Thyroid gland (tissue), 4 donors: ENCODE measurements at regions not wholly inside any gene's neighbourhood (a gene's known extent, or its start where the extent isn't known, plus 50 kb on each side); places are given as distances from the start of the nearest gene placed in this dataset.

Source experiments
- DNase-seq, 2 donors: peaks; one replicate each; pipeline ENCODE4 v3.0.0-alpha.2; 2019
- H3K27ac ChIP-seq, 3 donors: fragments of 200-600 bp; sonication (generic); 1 replicate in 2 of 3; 2 replicates in 1 of 3; pipeline ENCODE4 v1.5.1; 2016 to 2019; ENCODE audit warnings: mild to moderate bottlenecking in 1 of 3, moderate library complexity in 1 of 3
- H3K27me3 ChIP-seq: fragments of 200-600 bp; sonication (generic); one replicate; pipeline ENCODE4 v1.5.1; 2019
- H3K36me3 ChIP-seq, 2 donors: fragments of 200-600 bp; sonication (generic); one replicate each; pipeline ENCODE4 v1.5.1; 2016 to 2019
- H3K4me1 ChIP-seq, 2 donors: fragments of 200-600 bp; sonication (generic); one replicate each; pipeline ENCODE4 v1.5.1; 2017 to 2019
- H3K4me3 ChIP-seq, 3 donors: fragments of 200-600 bp; sonication (generic); replicated peaks in 1 of 3; 1 replicate in 2 of 3; 2 replicates in 1 of 3; pipeline ENCODE4 v1.5.1; 2016; ENCODE audit warnings: mild to moderate bottlenecking in 1 of 3
- H3K9me3 ChIP-seq: fragments of 200-600 bp; sonication (generic); one replicate; pipeline ENCODE4 v1.5.1; 2017
- POLR2A ChIP-seq, 2 donors: fragments of 450-650 bp; IDR thresholded peaks; one replicate each; pipeline ENCODE4 v1.6.1; 2017; ENCODE audit warnings: antibody characterized with exemption in 2 of 2, mild to moderate bottlenecking in 2 of 2, moderate library complexity in 1 of 2
- WGBS, 2 donors: methylation state at CpG; one replicate each; pipeline ENCODE4 v1.1.5; 2017; 5-methylcytosine and 5-hydroxymethylcytosine counted together
- intact Hi-C: fragments of 100-400 bp; cut with DNase I; formaldehyde crosslinking; loops from one replicate; pipeline ENCODE4 v1.15.1; 2023
- TF ChIP-seq, protein P1 (sequence below), 6 experiments: fragments of 200-600 bp in 3 of 6; fragments of 450-650 bp in 3 of 6; sonication (generic) in 3 of 6; IDR thresholded peaks; one replicate each; pipeline ENCODE4 v1.5.1; 2016 to 2019; ENCODE audit warnings: antibody characterized with exemption in 6 of 6, mild to moderate bottlenecking in 2 of 6, inconsistent platforms in 1 of 6, moderate library complexity in 1 of 6

GRCh38 chr5:112013660-112014059 lies 256.7 kb upstream of the NREP start:
- H3K27me3 ChIP-seq, result no peaks in the 10 kb centered on the region
- no peak overlapping the region for H3K4me3 ChIP-seq
- no peaks in the 10 kb centered on the region for H3K9me3 ChIP-seq
- intact Hi-C loops, result no loop called here
- no peaks in the 10 kb centered on the region for H3K36me3 ChIP-seq
- H3K4me1 ChIP-seq, result no peaks in the 10 kb centered on the region
- TF ChIP-seq, protein P1, sequence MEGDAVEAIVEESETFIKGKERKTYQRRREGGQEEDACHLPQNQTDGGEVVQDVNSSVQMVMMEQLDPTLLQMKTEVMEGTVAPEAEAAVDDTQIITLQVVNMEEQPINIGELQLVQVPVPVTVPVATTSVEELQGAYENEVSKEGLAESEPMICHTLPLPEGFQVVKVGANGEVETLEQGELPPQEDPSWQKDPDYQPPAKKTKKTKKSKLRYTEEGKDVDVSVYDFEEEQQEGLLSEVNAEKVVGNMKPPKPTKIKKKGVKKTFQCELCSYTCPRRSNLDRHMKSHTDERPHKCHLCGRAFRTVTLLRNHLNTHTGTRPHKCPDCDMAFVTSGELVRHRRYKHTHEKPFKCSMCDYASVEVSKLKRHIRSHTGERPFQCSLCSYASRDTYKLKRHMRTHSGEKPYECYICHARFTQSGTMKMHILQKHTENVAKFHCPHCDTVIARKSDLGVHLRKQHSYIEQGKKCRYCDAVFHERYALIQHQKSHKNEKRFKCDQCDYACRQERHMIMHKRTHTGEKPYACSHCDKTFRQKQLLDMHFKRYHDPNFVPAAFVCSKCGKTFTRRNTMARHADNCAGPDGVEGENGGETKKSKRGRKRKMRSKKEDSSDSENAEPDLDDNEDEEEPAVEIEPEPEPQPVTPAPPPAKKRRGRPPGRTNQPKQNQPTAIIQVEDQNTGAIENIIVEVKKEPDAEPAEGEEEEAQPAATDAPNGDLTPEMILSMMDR (IDR thresholded peaks at IDR 0.05), result no peak
- no peak for TF ChIP-seq POLR2A (IDR thresholded peaks at IDR 0.05)
- no peak for DNase-seq
- H3K27ac ChIP-seq, result no peak overlapping the region

GRCh38 chr5:112012104-112012503 lies 255.1 kb upstream of the NREP start:
- no peak overlapping the region for H3K27ac ChIP-seq

GRCh38 chr5:112010475-112010874 lies 253.5 kb upstream of the NREP start:
- H3K4me1 ChIP-seq, result no peaks in the 10 kb centered on the region
- 84 to 90% methylated on average over 3 of the region's 3 CpGs for WGBS, 2 donors
- no peaks in the 10 kb centered on the region for H3K9me3 ChIP-seq
- TF ChIP-seq, protein P1 (IDR thresholded peaks at IDR 0.05), result no peak
- no peak for TF ChIP-seq POLR2A (IDR thresholded peaks at IDR 0.05)
- no peak overlapping the region for H3K27ac ChIP-seq
- no peaks in the 10 kb centered on the region for H3K36me3 ChIP-seq
- H3K27me3 ChIP-seq, result no peaks in the 10 kb centered on the region
- intact Hi-C loops, result no loop called here
- H3K4me3 ChIP-seq, result no peak overlapping the region
- DNase-seq, result no peak

More at GRCh38 chr5:112012104-112012503, 255.1 kb upstream of the NREP start:
- TF ChIP-seq, protein P1 (IDR thresholded peaks at IDR 0.05), result no peak
- TF ChIP-seq POLR2A (IDR thresholded peaks at IDR 0.05), result no peak
- Histone ChIP-seq H3K27me3 (no peaks in the 10 kb centered on the region), H3K4me3 (no peak overlapping the region), H3K4me1 (no peaks in the 10 kb centered on the region), H3K36me3 (no peaks in the 10 kb centered on the region), H3K9me3 (no peaks in the 10 kb centered on the region)
- DNase-seq, result no peak
- intact Hi-C loops, result no loop called here
- 39% methylated on average over 1 of the region's 1 CpG for WGBS, 2 donors

GRCh38 chr5:112006721-112007120 lies 249.7 kb upstream of the NREP start:
- Histone ChIP-seq H3K9me3 (no peaks in the 10 kb centered on the region), H3K4me1 (no peaks in the 10 kb centered on the region), H3K36me3 (no peaks in the 10 kb centered on the region), H3K27me3 (no peaks in the 10 kb centered on the region), H3K27ac (no peak overlapping the region), H3K4me3 (no peak overlapping the region)
- intact Hi-C loops, result no loop called here
- no peak for DNase-seq
- TF ChIP-seq, protein P1 (IDR thresholded peaks at IDR 0.05), result no peak
- no peak for TF ChIP-seq POLR2A (IDR thresholded peaks at IDR 0.05)

- intact Hi-C loops, result no loop called here
- H3K9me3 ChIP-seq, result no peaks in the 10 kb centered on the region
- no peaks in the 10 kb centered on the region for H3K27me3 ChIP-seq
- TF ChIP-seq, protein P1 (IDR thresholded peaks at IDR 0.05), result no peak
- TF ChIP-seq POLR2A (IDR thresholded peaks at IDR 0.05), result no peak
- H3K27ac ChIP-seq, result no peak overlapping the region
- DNase-seq, result no peak
- H3K4me1 ChIP-seq, result no peaks in the 10 kb centered on the region
- H3K36me3 ChIP-seq, result no peaks in the 10 kb centered on the region
- no peak overlapping the region for H3K4me3 ChIP-seq
These were observed 248.6 kb upstream of the NREP start for GRCh38 chr5:112005623-112005930.
